Urothelium cell line (cell line): ENCODE measurements at regions not wholly inside any gene's neighbourhood (a gene's known extent, or its start where the extent isn't known, plus 50 kb on each side); places are given as distances from the start of the nearest gene placed in this dataset.
A peak's percentile ranks its signal among the peaks of the same experiment; 100 is the strongest.
"Not testable (repeated sequence)": the region's sequence is repeated elsewhere in the genome, so short reads cannot be mapped to it uniquely, and the experiment has no call there.

Source experiments
- DNase-seq: peaks from one replicate; pipeline ENCODE4 v3.0.0; 2011; ENCODE audit warnings: low spot score, mixed read lengths
- FAIRE-seq: peaks from 2 replicates; lab custom pipeline; 2011; peaks lifted over from hg19 to GRCh38; lab: Jason Lieb, UNC

DNA sequence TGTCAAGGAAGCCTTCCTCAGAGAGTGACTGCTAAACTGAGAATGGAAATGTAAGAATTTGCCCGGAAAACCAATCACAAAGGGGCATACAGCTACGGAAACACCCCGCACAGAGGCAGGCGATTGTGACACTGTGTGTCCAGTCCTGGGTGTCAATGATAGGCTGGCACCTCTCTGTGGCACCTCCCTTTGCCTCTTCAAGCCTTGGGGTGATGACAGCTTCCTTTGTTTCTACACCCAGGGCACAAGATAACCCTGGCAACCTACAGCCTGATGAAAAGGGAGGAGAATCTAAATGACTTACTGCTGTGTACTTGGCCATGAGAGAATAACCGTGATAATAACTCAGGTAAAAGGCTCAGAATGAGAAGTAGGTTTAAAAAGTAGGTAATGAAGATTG lies 93.6 kb upstream of the SSTR4 start:
- no peak for FAIRE-seq
- no peak for DNase-seq

DNA sequence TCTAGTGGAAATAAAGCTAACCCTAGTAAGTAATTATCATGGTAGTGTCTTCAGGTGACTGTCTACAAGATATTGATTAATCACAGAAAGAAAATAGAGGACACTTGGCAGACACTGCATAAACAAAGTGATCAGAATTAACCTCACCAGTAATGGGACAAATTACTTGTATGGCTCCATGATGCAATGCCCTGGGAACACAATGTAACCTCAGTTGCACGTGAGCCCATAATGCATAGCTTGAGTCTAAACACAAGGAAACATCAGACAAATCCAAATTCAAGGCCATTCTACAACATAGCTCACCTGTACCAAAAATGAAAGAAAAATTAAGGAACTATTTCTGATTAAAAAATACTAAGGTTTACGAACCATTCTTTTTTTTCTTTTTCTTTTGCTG lies 92.4 kb upstream of the SSTR4 start:
- DNase-seq: no peak
- FAIRE-seq: no peak

DNA sequence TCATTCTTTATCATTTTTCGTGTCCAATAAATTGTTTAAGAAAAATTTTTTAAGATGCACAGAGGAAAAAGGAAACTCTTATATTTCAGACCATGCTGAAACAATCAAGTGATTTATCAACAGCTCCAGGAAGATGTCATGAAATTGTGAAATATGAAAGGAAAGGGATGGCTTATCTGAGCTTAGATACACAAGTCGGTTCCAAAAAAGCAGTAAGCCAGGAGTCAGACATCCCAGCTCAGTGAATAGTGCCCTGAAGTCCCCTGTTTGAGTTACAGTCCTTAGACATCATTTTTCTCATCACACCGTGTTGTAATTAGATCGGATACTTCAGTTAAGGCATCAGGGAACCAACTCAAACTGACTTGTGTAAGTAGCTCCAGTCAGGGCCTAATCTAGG lies 91.0 kb upstream of the SSTR4 start:
- no peak for DNase-seq
- no peak for FAIRE-seq

DNA sequence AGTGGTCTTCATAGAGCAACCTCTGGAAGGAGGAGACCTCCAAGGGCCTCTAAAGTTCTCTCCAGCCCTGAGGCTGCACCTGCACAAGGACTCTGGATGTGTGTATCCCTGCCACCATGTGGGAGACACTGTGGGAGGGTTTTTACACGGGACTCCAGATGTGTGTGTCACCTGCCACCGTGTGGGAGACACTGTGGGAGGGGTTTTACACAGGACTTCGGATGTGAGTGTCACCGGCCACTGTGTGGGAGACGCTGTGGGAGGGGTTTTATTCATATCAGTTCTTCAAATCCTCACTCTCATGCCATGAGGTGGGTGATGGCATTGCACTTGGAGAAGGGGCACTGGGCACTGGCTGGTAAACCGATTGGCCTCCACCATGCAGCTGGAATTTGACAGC lies 90.2 kb upstream of the SSTR4 start:
- FAIRE-seq (no peak), DNase-seq (no peak)

DNA sequence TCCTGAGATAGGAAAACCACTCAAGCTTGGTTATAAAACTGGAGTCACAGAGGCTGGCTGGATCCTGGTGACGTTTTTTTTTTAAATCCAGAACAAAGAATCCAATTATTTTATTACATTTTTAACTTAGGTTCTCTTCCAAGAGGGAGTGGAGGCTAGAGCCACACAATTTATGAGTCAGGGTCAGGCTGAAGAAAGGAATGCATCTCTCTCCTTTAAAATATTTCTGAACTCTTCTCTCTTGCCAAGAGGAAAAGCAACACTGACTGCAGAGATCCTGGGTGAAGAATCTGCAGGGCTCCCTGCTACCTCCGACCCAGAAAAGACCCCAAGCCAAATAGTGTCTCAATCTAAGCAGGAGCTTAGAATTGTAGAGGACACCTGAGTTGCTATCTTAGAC lies 88.5 kb upstream of the SSTR4 start:
- no peak for FAIRE-seq
- no peak for DNase-seq

DNA sequence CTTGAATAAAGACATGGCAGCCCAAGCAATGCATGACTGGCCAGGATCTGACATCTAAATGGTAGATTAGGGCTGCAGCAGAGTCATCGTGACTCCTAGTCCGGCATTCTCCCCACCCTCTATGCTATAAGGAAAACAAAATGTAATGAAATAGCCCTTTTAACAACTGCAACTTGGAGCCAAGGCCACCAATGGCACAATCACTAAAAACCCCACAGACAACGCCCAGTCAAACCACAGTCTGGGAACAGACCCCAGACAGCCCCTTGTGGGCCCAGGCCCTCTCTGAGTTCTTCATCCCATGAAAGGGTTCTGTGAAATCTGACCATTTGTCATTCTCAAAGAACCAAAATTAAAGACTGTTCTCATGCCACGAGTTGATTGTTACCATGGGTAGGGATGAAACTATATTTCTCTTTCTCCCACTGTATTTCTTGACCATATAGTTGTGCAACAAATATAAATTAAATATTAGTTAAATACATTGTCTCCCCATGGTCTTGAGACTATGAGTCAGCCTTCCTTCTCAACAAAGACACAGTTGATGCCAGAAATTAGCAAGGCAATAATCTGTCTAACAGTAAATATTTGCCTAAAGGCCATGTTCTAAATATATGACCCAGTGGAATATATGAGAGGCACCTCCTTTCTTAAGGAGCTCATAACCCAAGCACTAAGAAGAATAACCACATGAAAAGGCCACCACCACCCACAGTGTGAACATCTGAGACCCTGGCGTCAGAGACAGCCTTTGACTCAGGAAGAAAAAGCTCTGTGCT lies 85.6 kb upstream of the SSTR4 start:
- FAIRE-seq: no peak

DNA sequence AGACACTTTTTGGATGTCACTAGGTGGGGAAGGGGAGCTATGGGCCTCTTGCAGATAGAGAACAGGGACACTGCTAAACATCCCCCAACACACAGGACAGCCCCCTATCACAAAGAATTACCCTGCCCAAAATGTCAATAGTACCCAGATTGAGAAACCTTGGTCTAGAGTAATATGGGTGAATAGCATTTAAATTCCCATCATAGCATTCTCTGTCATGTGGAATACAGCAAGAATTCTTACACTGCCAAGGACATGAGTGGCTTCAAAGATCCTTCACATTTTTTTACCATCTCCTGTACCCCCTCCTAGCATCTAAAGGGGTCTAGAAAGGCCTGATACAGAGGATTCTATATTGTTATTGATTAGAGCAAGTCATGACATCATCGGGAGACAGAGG lies 83.1 kb upstream of the SSTR4 start:
- no peak for FAIRE-seq

More for the DNA sequence above, 85.6 kb upstream of the SSTR4 start:
- DNase-seq: no peak

DNA sequence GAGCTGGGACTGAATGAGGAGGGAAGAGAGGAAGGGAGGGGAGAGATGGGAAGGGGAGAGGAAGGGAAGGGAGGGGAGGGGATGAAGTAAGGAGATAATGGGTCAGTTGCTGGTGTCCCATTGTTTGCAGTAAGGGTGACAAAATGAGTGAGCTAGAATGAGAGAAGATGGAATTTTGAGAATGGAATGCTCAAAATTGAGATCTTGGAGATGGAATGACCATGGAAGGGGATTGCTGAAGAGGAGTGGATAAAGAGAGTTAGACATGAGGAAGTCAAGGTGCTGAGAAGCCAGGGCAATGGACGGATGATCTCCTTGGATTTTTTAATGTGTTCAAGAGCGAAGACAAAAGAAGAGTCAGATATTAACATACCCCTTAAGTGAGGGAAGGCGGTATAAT lies 80.5 kb upstream of the SSTR4 start:
- DNase-seq: no peak
- no peak for FAIRE-seq

More for the DNA sequence above, 83.1 kb upstream of the SSTR4 start:
- no peak for DNase-seq

DNA sequence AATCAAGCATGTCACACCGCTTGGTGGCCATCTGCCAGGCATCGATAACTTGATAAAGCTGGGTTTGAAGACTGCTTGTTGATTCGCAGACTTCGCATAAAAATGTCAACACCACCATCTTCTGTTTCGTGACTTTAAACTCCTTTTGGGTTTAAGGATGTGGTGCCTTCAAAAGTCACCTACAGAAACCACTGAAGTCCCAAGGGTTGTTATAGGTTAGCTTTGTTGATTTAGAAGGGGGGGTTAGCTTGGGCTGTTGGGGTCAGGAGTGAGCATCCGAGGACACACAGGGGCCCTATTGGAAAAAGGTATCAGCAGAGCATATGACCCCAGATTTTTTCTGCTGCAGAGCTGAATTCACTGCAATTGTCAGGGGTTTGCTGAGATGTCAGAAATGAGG lies 76.7 kb upstream of the SSTR4 start:
- FAIRE-seq (no peak), DNase-seq (no peak)

DNA sequence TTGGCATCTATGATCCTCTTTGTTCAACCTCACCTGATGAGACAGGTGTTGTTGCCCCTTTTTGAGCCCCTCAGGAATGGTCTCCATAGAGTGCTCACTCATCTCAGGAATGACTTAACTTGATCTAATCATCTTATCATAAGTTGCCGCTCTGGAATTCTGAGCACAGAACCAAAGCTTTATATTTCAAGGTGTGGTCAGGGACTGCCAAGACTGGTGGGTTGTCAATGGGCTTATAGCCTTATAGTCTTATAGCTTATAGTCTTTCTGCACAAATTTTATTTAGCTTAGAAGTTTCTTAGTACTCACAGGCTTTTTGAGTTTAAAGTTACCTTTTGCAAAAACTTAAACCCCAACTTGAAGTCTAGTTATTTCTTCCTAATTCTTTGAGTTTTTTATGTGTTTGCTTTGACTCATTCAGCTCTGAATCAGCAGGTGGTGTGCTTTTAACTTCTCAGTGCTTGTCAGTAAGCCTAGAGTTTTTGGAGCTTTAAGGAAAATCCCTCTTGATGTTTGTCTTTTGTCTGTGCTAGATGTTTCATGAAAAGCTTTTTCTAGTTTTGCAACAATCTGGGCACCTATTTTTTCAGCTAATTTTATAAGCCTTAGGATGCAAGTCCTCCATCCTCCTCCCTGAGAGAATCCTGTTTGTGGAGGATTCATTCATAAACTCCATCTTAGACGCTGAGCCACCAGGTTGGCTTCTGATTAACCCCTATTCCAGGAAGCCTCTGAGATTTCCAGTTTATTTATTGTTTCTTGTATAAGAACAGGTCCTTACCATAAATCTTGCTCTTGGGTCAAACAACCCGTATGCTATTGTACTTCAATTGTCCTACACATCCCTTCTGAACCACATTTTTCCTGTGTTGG lies 72.3 kb upstream of the SSTR4 start:
- peak; percentile 34 for DNase-seq
- FAIRE-seq: no peak

DNA sequence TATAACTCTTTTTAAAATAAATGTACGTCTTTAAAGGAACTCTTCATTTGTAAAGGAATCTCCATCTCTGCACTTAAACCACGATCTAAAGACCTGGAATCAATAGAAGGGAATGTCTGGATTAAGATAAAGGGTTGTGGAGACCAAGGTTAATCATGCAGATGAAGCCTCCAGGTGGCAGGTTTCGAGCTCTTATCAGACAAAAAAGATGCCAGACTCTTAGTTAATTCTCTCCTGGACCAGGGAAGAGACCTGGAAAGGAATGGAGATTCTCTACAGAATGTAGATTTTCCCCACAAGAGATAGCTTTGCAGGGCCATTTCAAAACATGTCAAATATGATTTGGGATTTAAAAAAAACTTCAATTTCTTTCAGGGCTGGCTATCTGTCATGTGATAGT lies 71.5 kb upstream of the SSTR4 start:
- FAIRE-seq (no peak), DNase-seq (no peak)

DNA sequence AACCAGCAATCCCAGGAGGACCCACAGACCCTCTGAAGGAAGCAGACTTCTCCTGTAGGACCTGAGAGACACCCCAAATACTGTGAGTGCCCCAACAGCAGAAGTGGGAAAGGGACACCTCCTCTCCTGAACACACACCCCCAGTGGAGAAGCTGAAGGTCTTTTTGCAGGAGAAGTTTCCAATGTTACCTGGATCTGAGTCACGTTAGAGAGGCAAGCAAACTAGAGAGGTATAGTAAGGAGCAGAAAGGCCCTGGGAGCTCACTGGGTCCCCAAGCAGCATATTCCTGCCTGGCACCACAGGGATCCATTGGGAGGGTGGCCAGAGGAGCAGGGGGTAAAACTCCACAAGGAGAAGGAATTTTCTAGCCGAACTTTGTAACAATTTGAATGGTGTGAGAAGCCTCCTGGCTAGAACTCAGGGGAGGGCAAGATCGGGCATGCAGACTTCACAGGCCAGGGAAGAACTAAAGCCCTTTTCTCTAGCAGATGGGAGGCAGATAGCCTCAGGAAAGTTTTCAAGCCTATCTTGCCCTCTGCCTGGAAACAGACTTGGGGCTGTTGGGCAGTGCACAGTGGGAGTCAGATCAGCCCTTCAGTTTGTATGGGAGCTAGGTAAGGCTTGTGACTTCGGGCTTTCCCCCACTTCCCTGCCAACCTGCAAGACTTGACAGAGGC lies 68.2 kb upstream of the SSTR4 start:
- FAIRE-seq: no peak
- DNase-seq: no peak

DNA sequence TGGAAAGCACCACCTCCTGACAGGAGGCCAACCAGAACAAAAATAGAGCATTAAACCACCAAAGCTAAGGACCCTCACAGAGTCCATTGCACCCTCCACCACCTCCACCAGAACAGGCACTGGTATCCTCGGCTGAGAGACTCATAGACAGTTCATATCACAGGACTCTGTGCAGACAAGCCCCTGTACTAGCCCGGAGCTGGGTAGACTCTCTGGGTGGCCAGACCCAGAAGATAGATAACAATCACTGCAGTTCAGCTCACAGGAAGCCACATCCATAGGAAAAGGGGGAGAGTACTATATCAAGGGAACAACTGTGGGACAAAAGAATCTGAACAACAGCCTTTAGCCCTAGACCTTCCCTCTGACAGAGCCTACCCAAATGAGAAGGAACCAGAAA lies 67.4 kb upstream of the SSTR4 start:
- DNase-seq, FAIRE-seq: not testable (repeated sequence)

DNA sequence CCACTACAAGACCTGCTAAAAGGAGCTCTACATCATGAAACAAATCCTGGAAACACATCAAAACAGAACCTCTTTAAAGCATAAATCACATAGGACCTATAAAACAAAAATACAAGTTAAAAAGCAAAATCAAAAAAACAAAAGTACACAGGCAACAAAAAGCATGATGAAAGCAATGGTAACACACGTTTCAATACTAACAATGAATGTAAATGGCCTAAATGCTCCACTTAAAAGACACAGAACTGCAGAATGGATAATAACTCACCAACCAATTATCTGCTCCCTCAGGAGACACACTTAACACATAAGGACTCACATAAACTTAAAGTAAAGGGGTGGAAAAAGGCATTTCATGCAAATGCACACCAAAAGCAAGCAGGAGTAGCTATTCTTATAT lies 66.1 kb upstream of the SSTR4 start:
- DNase-seq, FAIRE-seq: not testable (repeated sequence)

DNA sequence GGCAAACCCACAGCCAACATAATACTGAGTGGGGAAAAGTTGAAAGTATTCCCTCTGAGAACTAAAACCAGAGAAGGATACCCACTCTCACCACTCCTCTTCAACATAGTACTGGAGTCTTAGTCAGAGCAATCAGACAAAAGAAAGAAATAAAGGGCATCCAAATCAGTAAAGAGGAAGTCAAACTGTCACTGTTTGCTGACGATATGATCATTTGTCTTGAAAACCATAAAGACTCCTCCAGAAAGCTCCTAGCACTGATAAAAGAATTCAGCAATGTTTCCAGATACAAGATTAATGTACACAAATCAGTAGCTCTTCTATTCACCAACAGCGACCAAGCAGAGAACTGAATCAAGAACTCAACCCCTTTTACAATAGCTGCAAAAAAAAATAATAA lies 64.0 kb upstream of the SSTR4 start:
- not testable (repeated sequence) for DNase-seq, FAIRE-seq

DNA sequence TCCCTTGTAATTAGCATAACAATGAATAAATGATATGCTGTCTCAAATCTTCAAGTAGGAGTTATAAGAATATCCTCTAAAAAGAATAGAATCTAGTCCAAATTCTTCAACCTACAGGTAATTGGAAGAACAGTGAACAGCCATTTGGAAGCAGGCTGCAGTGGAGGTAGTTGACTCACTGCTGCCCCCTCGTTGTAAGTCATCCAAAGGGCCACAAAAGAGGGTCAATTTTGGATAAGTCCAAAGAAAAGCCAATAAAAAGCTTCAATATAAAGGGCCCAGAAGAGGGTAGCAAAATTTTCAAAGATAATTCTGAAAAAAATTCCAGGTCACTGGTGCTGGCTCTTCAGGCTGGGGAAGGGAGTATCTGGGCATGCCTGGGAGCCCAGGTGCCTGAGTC lies 60.8 kb upstream of the SSTR4 start:
- DNase-seq (no peak), FAIRE-seq (no peak)

DNA sequence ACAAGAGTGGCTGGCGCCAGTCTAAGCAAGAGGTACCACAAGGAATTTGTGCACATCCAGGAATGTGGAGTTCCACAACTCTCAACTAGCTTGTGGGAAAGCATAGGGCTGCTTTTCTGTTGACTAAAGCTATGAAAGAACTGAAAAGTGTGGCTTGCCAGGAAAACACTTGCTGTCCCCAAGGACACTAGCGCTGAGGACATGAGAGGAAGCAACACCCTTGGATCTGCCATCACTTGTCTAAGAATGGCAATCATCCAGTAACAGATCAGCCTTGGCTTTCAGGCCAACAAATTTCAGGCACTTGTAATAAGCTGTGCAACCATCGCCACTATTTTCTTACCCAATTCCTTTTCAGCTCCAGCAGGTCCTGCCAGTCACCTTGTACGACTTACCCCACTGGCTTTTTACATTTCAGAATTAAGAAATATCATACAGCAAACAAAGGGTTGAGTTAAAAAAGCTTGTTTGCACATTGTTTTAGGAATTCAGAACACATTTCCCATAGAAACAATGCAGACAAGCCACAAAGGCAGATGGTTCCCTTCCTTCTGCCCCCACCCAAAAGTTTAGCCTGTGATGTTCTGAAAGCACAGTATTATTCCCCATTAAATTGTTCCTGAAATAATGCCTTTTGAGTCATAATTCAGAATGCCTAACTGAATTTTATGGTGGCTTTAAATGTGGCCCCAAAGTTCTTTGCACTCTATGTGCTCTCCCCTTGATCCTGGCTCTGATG lies 57.9 kb upstream of the SSTR4 start:
- no peak for DNase-seq
- FAIRE-seq: no peak

DNA sequence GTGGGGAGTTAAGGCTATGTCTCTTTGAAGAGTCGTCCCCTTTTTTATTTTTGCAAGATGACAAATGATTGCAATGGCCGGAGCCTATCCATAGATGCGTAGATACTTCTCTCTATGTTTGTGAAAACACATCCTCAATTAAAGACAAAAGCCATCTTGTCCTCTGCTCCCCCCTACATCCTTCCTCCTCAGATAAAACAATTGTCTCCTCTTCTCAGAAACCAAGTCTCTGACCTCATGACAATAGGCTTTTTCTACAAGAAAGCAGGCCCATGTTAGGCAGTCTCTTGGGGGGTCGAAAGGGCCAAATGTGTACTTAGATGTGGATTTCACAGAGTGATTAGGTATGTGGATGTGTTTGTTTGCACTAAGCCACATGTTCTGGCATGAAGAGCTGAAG lies 51.1 kb upstream of the SSTR4 start:
- DNase-seq (no peak), FAIRE-seq (no peak)

DNA sequence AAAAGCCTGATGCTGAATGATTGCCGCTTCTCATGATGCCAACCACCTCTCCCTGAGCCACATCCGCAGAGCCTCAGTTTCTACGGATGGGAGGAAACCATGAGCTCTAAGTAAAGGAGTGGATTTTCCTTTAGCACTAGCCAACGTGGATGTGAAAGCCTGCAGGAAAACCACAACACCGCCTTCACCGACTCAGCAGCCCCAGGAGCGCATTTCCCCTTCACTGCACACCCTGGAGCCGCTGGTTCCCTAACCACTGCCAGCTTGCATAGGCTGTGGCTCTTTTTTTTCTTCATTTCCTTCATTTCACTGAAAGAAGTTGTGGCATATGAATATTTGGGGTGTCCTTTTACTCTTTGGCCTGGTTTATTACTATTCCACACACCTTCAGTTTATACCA lies 50.5 kb upstream of the SSTR4 start:
- FAIRE-seq (no peak), DNase-seq (no peak)

DNA sequence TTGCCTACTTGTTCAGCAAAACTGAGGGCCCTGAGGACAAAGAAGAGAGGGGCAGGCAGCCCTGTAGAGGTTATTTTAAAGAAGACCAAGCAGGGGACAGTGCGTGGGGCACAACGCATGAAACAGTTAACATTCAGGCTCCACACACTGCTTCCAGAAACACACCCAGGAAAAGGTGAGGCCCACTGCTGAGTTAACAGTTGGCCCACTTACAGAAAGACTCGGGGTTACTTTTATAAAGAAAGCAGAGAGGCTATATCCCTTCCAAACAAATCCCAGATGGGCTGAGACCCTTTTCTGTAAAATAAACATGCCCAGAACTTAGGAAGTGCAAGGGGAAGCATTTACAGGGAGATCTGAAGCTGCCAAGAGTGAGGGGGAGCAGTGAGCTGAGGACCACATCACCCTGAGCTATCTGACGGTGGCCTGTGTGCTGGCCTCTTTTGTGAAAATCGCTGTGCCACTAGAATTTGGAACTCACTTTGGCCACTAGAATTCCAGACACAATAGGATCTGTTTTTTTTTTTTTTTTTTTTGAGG lies 49.8 kb upstream of the SSTR4 start:
- no peak for DNase-seq
- no peak for FAIRE-seq
